NCI-H524 (cell line): ENCODE measurements at regions not wholly inside any gene's neighbourhood (a gene's known extent, or its start where the extent isn't known, plus 50 kb on each side); places are given as distances from the start of the nearest gene placed in this dataset.
"Not testable (repeated sequence)": the region's sequence is repeated elsewhere in the genome, so short reads cannot be mapped to it uniquely, and the experiment has no call there.

Experiments used
- DNase-seq, 2 experiments: peaks; one replicate each; lab custom pipeline; 2025; lab: John Stamatoyannopoulos, UW

- no peak for DNase-seq
Measured at GRCh38 chr9:79469164-79469563, 102.6 kb upstream of the TLE4 start.

GRCh38 chr9:79470954-79471353 is 100.8 kb upstream of the TLE4 start:
- DNase-seq: no peak

- DNase-seq: peak in 1 of 2 experiments; percentile 5
Measured at GRCh38 chr9:79471580-79472543, 99.9 kb upstream of the TLE4 start.

- no peak for DNase-seq
Measured at GRCh38 chr9:79473704-79474103, 98.1 kb upstream of the TLE4 start.

- no peak for DNase-seq
Measured at GRCh38 chr9:79477241-79477840, 94.4 kb upstream of the TLE4 start.

GRCh38 chr9:79477955-79478771 is 93.6 kb upstream of the TLE4 start:
- peak in 1 of 2 experiments; percentile 9 for DNase-seq

- DNase-seq: no peak
Measured at GRCh38 chr9:79480639-79481038, 91.1 kb upstream of the TLE4 start.

GRCh38 chr9:79481846-79482477 is 89.8 kb upstream of the TLE4 start:
- DNase-seq: no peak

- no peak for DNase-seq
Measured at GRCh38 chr9:79485258-79485657, 86.5 kb upstream of the TLE4 start.

GRCh38 chr9:79489261-79490000 is 82.3 kb upstream of the TLE4 start:
- no peak for DNase-seq

- no peak for DNase-seq
Measured at GRCh38 chr9:79490657-79491248, 81.0 kb upstream of the TLE4 start.

- no peak for DNase-seq
Measured at GRCh38 chr9:79492092-79493009, 79.4 kb upstream of the TLE4 start.

GRCh38 chr9:79500196-79500864 is 71.4 kb upstream of the TLE4 start:
- not testable (repeated sequence) for DNase-seq

GRCh38 chr9:79501546-79501945 is 70.2 kb upstream of the TLE4 start:
- no peak for DNase-seq

GRCh38 chr9:79507801-79508200 is 64.0 kb upstream of the TLE4 start:
- DNase-seq: no peak

GRCh38 chr9:79512251-79512650 is 59.5 kb upstream of the TLE4 start:
- no peak for DNase-seq
